ENCODE measurements at regions not wholly inside any gene's neighbourhood (a gene's known extent, or its start where the extent isn't known, plus 50 kb on each side); places are given as distances from the start of the nearest gene placed in this dataset.

GRCh38 chr1:157368363-157368762 is 184.0 kb downstream of the FCRL5 start:
- no peak overlapping the region for H3K27ac ChIP-seq
- DNase-seq, result no peak
- no peaks in the 10 kb centered on the region for H3K36me3 ChIP-seq
- intact Hi-C loops (cut with DNase I; ENCODE audit: low total_unique reads), result no loop called here
- WGBS, 5 donors, result 59 to 73% (median 69%) methylated on average over 2 of the region's 2 CpGs
- H3K4me3 ChIP-seq, result no peak overlapping the region
- TF ChIP-seq POLR2A (IDR thresholded peaks at IDR 0.05), result no peak
- TF ChIP-seq POLR2AphosphoS5 (IDR thresholded peaks at IDR 0.05), result no peak
- TF ChIP-seq, protein P1, sequence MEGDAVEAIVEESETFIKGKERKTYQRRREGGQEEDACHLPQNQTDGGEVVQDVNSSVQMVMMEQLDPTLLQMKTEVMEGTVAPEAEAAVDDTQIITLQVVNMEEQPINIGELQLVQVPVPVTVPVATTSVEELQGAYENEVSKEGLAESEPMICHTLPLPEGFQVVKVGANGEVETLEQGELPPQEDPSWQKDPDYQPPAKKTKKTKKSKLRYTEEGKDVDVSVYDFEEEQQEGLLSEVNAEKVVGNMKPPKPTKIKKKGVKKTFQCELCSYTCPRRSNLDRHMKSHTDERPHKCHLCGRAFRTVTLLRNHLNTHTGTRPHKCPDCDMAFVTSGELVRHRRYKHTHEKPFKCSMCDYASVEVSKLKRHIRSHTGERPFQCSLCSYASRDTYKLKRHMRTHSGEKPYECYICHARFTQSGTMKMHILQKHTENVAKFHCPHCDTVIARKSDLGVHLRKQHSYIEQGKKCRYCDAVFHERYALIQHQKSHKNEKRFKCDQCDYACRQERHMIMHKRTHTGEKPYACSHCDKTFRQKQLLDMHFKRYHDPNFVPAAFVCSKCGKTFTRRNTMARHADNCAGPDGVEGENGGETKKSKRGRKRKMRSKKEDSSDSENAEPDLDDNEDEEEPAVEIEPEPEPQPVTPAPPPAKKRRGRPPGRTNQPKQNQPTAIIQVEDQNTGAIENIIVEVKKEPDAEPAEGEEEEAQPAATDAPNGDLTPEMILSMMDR (IDR thresholded peaks at IDR 0.05 in 8 of 11, conservative IDR thresholded peaks at IDR 0.05 in 3 of 11), result no peak
- no peaks in the 10 kb centered on the region for H3K4me1 ChIP-seq
- no peaks in the 10 kb centered on the region for H3K9me3 ChIP-seq
- H3K27me3 ChIP-seq (replicated peaks in 1 of 7), result peaks cover 0 to 11% (median 0%) of the 10 kb centered on the region in 7 donors

- intact Hi-C loops (cut with DNase I; ENCODE audit: low total_unique reads), result no loop called here
- DNase-seq, result no peak
- Histone ChIP-seq H3K4me3 (no peak overlapping the region), H3K27me3 (replicated peaks in 1 of 7) (peaks cover 0 to 10% (median 0%) of the 10 kb centered on the region in 7 donors), H3K36me3 (no peaks in the 10 kb centered on the region), H3K4me1 (no peaks in the 10 kb centered on the region), H3K9me3 (no peaks in the 10 kb centered on the region), H3K27ac (no peak overlapping the region)
- TF ChIP-seq POLR2A (IDR thresholded peaks at IDR 0.05) (no peak), POLR2AphosphoS5 (IDR thresholded peaks at IDR 0.05) (no peak)
- TF ChIP-seq, protein P1 (IDR thresholded peaks at IDR 0.05 in 8 of 11, conservative IDR thresholded peaks at IDR 0.05 in 3 of 11), result no peak
These were observed 184.4 kb downstream of the FCRL5 start for GRCh38 chr1:157367870-157368269.

- Histone ChIP-seq H3K27ac (no peak overlapping the region), H3K36me3 (no peaks in the 10 kb centered on the region), H3K4me3 (no peak overlapping the region), H3K27me3 (replicated peaks in 1 of 7) (peaks cover 0 to 9% (median 0%) of the 10 kb centered on the region in 7 donors), H3K9me3 (no peaks in the 10 kb centered on the region), H3K4me1 (no peaks in the 10 kb centered on the region)
- TF ChIP-seq POLR2AphosphoS5 (IDR thresholded peaks at IDR 0.05) (no peak), POLR2A (IDR thresholded peaks at IDR 0.05) (no peak)
- intact Hi-C loops (cut with DNase I; ENCODE audit: low total_unique reads), result no loop called here
- DNase-seq, result no peak
- 59 to 69% (median 64%) methylated on average over 3 of the region's 3 CpGs for WGBS, 5 donors
These were observed 185.1 kb downstream of the FCRL5 start for GRCh38 chr1:157367091-157367739.

GRCh38 chr1:157364612-157365011 is 187.7 kb downstream of the FCRL5 start:
- Histone ChIP-seq H3K9me3 (no peaks in the 10 kb centered on the region), H3K27ac (no peak overlapping the region), H3K4me1 (no peaks in the 10 kb centered on the region), H3K27me3 (replicated peaks in 1 of 7) (peaks cover 0 to 13% (median 0%) of the 10 kb centered on the region in 7 donors), H3K4me3 (no peak overlapping the region), H3K36me3 (no peaks in the 10 kb centered on the region)
- no peak for DNase-seq
- WGBS, 5 donors, result 83 to 94% (median 89%) methylated on average over 2 to 3 of the region's 3 CpGs
- no peak for TF ChIP-seq POLR2A (IDR thresholded peaks at IDR 0.05)
- no peak for TF ChIP-seq POLR2AphosphoS5 (IDR thresholded peaks at IDR 0.05)
- TF ChIP-seq, protein P1 (IDR thresholded peaks at IDR 0.05 in 8 of 11, conservative IDR thresholded peaks at IDR 0.05 in 3 of 11), result no peak
- intact Hi-C loops (cut with DNase I; ENCODE audit: low total_unique reads), result no loop called here

Measured in spleen (tissue), 11 donors.